ENCODE measurements at regions not wholly inside any gene's neighbourhood (a gene's known extent, or its start where the extent isn't known, plus 50 kb on each side); places are given as distances from the start of the nearest gene placed in this dataset.
A peak's percentile ranks its signal among the peaks of the same experiment; 100 is the strongest.

GRCh38 chr6:122285292-122285913 is 114.0 kb upstream of the HSF2 start:
- TF ChIP-seq, protein P1, sequence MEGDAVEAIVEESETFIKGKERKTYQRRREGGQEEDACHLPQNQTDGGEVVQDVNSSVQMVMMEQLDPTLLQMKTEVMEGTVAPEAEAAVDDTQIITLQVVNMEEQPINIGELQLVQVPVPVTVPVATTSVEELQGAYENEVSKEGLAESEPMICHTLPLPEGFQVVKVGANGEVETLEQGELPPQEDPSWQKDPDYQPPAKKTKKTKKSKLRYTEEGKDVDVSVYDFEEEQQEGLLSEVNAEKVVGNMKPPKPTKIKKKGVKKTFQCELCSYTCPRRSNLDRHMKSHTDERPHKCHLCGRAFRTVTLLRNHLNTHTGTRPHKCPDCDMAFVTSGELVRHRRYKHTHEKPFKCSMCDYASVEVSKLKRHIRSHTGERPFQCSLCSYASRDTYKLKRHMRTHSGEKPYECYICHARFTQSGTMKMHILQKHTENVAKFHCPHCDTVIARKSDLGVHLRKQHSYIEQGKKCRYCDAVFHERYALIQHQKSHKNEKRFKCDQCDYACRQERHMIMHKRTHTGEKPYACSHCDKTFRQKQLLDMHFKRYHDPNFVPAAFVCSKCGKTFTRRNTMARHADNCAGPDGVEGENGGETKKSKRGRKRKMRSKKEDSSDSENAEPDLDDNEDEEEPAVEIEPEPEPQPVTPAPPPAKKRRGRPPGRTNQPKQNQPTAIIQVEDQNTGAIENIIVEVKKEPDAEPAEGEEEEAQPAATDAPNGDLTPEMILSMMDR (IDR thresholded peaks at IDR 0.05) = no peak
- WGBS, 2 donors = 57 to 65% methylated on average over 4 of the region's 4 CpGs
- no peaks in the 10 kb centered on the region for H3K27me3 ChIP-seq
- intact Hi-C loops (cut with DNase I) = loop anchor here in 1 of 10 donors (10.0 kb wide), 1 partner anchor 851 kb away; the partner anchor contains the start of gene GJA1
- ATAC-seq (peak in 3 of 8 donors; percentile 27 to 78 (median 49)), DNase-seq (no peak)
- no peak overlapping the region for H3K27ac ChIP-seq
- no peaks in the 10 kb centered on the region for H3K36me3 ChIP-seq
- H3K4me1 ChIP-seq = peaks cover 0 to 4% (median 0%) of the 10 kb centered on the region in 9 donors
- H3K4me3 ChIP-seq = no peak overlapping the region
- H3K9me3 ChIP-seq = no peaks in the 10 kb centered on the region

- Histone ChIP-seq H3K27me3 (no peaks in the 10 kb centered on the region), H3K27ac (no peak overlapping the region), H3K4me3 (no peak overlapping the region), H3K4me1 (peaks cover 0 to 4% (median 0%) of the 10 kb centered on the region in 9 donors), H3K36me3 (no peaks in the 10 kb centered on the region), H3K9me3 (no peaks in the 10 kb centered on the region)
- DNase-seq (no peak), ATAC-seq (no peak)
- TF ChIP-seq, protein P1 (IDR thresholded peaks at IDR 0.05) = no peak
- intact Hi-C loops (cut with DNase I) = loop anchor here in 1 of 10 donors (10.0 kb wide), 1 partner anchor 852 kb away; the partner anchor contains the start of gene GJA1
Measured at GRCh38 chr6:122286512-122286911, 112.9 kb upstream of the HSF2 start.

- Histone ChIP-seq H3K4me3 (no peak overlapping the region), H3K9me3 (no peaks in the 10 kb centered on the region), H3K36me3 (no peaks in the 10 kb centered on the region), H3K27me3 (no peaks in the 10 kb centered on the region), H3K27ac (no peak overlapping the region), H3K4me1 (peaks cover 0 to 4% (median 0%) of the 10 kb centered on the region in 9 donors)
- TF ChIP-seq, protein P1 (IDR thresholded peaks at IDR 0.05) = peak in 6 of 9 donors; percentile 15 to 46 (median 44)
- no peak for ATAC-seq
- WGBS, 2 donors = 82 to 87% methylated on average over 4 of the region's 4 CpGs
- no peak for DNase-seq
- intact Hi-C loops (cut with DNase I) = loop anchor here in 4 of 10 donors (2.0 to 10.0 kb wide), 4 partner anchors 855 to 1235 kb away; partner anchors contain the start of gene GJA1 (in 1 of the 4)
Measured at GRCh38 chr6:122289762-122290539, 109.5 kb upstream of the HSF2 start.

- H3K27me3 ChIP-seq = no peaks in the 10 kb centered on the region
- H3K27ac ChIP-seq = no peak overlapping the region
- H3K4me3 ChIP-seq = no peak overlapping the region
- H3K4me1 ChIP-seq = no peaks in the 10 kb centered on the region
- intact Hi-C loops (cut with DNase I) = loop anchor here in 2 of 10 donors (10.0 kb wide), 2 partner anchors 872 to 1242 kb away; no protein-coding TSS in a partner anchor
- no peaks in the 10 kb centered on the region for H3K36me3 ChIP-seq
- ATAC-seq (no peak), DNase-seq (no peak)
- TF ChIP-seq, protein P1 (IDR thresholded peaks at IDR 0.05) = no peak
- WGBS, 2 donors = 84 to 89% methylated on average over 2 of the region's 2 CpGs
- H3K9me3 ChIP-seq = no peaks in the 10 kb centered on the region
Measured at GRCh38 chr6:122297010-122297409, 102.4 kb upstream of the HSF2 start.

Measured in heart right ventricle (tissue), 16 donors.